Cerebellar cortex (tissue), 1 donor: ENCODE measurements at regions not wholly inside any gene's neighbourhood (a gene's known extent, or its start where the extent isn't known, plus 50 kb on each side); places are given as distances from the start of the nearest gene placed in this dataset.
A peak's percentile ranks its signal among the peaks of the same experiment; 100 is the strongest.

Experiments
- DNase-seq: peaks from one replicate; pipeline ENCODE4 v3.0.0-alpha.2; 2015; ENCODE audit warnings: low spot score

DNA sequence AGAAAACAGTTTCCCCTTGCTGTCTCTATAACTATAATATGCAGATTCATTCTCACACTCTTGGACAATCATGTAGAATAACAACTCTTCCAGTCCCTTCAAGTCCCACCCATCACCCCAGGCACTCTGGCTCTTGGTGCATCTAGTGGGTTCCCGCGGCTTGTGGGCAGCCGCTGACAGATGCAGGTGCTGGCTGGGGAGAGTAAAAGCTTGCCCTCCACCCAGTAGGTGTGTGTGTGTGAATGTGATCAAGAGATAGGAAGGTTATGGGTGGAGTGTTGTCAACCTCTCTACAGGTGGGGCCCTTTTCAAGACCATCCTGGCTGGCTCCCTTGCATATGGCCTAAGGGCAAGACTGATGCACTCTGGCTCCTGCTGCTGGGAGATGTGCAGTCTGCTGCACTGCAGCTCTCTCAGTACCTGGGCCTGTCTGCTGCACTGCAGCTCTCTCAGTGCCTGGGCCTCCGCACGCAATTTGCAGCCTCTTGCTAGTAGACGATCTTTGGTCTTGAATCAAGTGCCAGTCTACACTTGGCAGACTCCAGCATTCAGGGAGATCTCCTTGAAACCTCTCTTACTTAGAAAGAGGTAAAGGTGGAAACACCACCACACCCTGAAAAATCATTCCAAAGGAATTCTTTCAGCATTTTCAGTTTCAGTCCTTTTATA, 189.7 kb upstream of the GDNF start:
- no peak for DNase-seq

DNA sequence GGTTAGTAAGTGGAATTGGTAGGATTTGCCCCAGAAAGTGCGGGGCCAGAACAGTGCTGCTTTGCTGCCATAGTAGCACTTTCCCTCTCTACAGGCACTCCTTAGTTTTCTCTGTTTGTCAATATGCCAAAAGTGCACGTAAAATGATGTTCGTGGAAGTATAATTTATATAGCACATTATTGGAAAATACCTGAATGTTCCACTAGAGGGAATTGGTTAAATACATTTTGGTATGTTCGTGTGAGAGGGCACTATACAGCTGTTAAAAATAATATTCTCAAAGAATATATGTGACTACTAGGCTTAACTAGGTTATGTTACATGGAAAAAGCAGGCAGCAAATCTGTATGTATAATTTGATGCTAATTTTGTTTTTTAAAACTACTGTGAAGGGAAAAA, 184.0 kb upstream of the GDNF start:
- DNase-seq, result no peak

DNA sequence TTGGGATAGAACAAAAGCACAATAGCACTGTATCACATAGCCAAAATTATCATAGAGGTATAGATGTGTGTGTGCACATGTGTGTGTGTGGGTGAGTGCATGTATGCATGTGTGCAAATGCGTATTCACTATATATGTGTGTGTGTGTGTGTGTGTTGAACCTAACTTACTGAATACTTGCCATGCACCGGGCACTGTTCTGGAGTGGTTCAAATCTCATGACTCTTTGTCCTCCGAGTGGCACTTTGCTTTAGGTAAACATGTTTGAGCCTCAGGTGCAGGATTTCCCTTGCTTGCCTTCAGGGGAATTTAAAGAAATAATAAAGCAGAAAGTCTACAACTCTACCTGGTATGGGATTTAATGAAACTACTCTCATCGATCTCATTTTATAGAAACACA, 183.5 kb upstream of the GDNF start:
- DNase-seq, result no peak

DNA sequence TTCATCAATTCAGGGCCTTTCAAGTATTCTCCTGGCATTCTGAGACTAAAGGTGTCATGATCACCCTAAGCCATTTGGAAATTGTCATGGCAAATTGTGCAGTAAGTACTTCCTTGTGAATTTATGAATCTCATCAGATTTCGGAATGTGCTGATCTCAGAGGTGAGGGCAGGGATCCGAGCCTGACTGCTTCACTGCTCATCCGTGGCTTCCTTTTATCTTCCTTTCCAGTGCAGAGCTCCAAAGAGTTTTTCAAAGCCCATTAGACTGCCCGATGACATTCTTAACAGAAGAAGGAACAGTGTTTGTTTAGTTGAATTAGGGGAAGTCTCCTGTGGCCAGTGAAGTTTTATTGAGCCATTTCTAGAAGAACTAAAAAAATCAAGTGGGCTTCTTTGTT, 182.8 kb upstream of the GDNF start:
- DNase-seq, result no peak

GRCh38 chr5:38018016-38018415, 178.2 kb upstream of the GDNF start:
- no peak for DNase-seq

GRCh38 chr5:38013107-38013506, 173.3 kb upstream of the GDNF start:
- DNase-seq, result no peak

- DNase-seq, result no peak
These were observed 171.9 kb upstream of the GDNF start for GRCh38 chr5:38011668-38012188.

- DNase-seq, result no peak
These were observed 170.0 kb upstream of the GDNF start for GRCh38 chr5:38009749-38010358.

DNA sequence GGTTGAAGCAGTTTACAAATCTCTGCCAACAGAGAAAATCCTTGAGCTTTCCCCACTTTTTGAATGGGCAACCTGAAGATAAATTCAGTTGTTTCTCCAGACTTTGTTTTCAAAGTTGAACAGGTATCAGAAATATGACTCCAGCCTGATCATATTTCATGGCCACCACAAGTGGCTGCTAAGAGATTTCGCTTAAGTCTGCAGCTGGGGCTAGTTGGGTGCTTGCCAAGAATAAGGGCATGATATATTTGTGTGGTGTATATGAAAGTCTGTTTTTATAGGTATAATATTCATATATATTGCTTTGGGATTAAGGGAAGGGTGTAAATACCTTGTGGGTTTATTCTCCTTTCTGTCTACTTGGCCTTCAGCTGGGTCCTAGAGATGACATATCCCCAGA, 168.4 kb upstream of the GDNF start:
- DNase-seq, result no peak

- no peak for DNase-seq
These were observed 159.8 kb upstream of the GDNF start for GRCh38 chr5:37999593-37999992.

GRCh38 chr5:37996918-37997317, 157.1 kb upstream of the GDNF start:
- DNase-seq, result no peak

- DNase-seq, result no peak
These were observed 154.9 kb upstream of the GDNF start for GRCh38 chr5:37994729-37995128.

DNA sequence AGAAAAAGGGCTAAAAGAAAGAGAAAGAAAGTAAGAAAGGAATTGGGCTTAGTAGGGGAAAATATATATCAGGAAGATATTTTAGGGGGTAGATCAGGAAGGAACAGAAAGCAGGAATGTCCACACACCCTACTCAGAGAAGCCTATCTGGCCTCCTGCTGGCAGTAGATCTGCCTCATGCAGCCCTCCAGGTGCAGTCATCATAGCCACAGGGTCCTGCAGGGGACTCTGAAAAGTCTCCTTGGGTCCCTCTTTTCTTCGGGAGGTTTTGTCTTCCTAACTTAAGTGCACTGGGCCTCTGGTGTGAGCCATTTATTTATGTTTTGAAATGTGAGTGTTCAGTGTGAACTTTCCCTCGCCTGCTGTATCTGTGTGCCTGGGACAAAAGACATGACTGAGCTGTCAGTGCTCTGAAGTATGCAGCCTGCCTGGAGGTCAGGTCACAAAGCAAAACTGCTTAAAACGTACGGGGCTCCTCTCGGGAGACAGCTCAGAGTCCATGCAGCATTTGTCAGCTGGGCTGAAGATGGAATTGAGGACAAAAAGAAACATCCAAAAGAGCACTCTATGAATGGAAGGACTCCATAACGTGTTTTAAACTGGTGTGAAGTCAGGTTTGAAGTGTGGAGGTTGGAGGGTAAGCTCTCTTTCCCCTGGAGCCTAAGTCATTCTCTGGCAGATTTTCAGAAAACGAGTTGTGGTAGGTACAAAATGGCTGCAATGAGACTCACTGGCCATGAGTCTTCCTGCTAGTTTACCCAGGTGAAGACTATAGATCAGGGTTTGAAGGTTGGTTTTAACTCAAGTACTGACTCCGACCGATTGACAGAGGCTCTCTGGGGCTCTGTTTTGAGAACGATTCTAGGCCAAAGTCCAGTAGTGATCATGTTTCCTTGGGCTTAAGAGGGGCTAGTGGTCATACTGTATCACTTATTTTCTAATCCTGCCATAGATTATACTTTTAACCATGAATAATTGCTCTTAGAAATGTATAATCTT, 151.8 kb upstream of the GDNF start:
- no peak for DNase-seq

DNA sequence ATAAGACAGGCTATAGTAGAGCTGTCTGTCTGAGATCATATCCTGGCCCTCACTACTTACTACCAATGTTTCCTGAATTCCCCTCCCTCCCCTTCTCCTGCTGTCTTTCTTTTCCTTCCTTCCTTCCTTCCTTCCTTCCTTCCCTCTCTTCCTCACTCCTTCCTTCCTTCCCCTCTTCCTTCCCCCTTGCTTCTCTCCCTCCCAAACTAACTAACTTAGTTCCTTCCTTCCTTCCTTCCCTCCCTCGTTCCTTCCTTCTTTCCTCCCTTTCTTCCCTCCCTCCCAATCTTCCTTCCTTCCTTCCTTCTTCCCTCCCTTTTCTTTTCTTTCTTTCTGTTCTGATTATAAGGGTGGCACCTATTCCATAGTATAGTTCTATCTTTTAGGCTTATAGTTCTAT, 150.0 kb upstream of the GDNF start:
- DNase-seq, result no peak

- DNase-seq, result no peak
These were observed 148.7 kb upstream of the GDNF start for GRCh38 chr5:37988454-37989046.

DNA sequence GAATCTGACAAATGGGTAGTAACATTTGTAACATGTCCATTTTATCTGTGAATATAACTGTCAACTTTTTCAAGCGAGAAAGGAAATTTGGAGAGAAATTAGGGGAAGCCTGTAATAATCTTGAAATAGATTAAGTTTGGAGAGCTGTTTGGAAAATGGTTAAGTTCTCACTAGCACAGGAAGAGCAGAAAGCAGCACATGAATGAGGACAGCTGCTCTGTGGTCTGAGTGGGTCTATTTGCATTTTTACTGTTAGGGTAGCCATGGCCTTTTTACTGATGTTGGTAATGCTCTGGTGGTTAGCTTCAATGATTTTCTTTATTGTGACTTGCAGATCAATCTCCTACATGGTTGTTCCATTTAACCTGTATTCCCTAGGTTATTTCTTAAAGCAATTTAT, 144.5 kb upstream of the GDNF start:
- no peak for DNase-seq

DNA sequence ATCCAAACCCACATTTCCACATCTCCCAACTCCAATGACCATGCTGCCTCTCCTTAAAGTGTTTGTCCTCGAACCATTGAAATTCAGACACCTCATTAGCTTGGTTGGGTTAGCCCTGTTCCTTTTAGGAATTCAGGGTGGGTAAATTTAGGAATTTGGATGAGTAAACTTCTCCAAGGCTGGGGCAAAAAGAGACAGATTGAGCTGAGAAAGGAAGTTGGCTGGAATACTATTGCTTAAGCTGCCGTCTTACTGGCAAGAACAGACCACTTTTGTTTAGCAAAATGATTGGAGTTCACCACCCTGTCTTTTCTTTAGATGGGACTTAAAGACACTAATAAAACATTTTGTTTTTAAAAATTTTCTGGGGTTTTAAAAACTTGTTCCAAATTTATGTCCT, 143.6 kb upstream of the GDNF start:
- DNase-seq, result no peak

- no peak for DNase-seq
These were observed 139.7 kb upstream of the GDNF start for GRCh38 chr5:37979559-37979958.

GRCh38 chr5:37975531-37975930, 135.7 kb upstream of the GDNF start:
- DNase-seq, result no peak

DNA sequence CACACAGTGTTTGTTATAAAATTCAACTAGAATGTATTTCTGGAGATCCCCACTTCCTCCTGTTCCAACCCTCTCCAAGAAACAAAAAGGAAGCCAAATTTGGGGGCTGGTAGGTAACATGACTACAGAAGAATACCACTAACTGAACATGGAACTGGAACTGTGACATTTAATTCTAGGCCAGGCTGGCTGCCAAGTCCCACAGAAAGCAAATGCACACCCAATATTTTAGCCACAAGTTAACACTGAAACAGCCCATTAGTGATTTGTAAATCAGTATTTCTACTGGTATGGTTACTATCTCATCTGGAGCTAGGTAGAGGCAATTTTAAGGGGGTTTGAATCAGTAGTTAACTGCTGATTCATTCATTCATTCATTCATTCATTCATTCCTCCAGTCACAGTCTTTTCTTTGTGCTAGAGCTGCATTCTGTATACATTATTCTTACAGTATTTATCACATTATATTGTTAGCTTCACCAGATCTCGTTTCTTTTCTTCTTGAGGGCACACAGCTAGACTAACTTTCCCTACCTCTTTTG, 131.7 kb upstream of the GDNF start:
- peak; percentile 10 for DNase-seq

DNA sequence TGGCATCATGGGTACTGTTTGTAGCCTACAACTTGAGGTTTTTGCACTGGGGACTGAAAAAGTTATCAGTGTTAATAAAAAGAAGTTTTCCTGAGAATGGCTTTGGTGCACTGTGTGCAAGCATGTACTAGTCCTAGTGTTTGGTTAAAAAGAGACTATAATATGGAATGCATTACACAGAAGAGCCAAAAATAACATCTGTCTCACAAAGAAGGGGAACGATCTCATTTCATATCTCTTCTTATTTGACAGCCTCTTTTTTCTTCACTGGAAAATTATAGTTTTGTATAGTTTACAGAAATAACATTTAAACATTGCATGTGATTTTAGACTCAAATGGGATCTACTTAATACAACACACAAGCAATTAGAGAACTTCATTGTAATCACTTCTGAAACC, 127.0 kb upstream of the GDNF start:
- DNase-seq, result no peak

GRCh38 chr5:37966291-37966690, 126.5 kb upstream of the GDNF start:
- no peak for DNase-seq
